Endothelial cell of umbilical vein (primary cell): ENCODE measurements at regions not wholly inside any gene's neighbourhood (a gene's known extent, or its start where the extent isn't known, plus 50 kb on each side); places are given as distances from the start of the nearest gene placed in this dataset.

Source experiments
- BruUV-seq: library from RNA; stranded (reverse); fragments of 400-500 nt; replicated peaks from 2 replicates; lab custom pipeline; 2021; lab: Mats Ljungman, UMichigan
- CTCF ChIA-PET: fragments of 300-600, 350-600 bp; sonication (Branson Sonifier 250); formaldehyde crosslinking; loops from one replicate; lab custom pipeline; 2021; ENCODE audit warnings: antibody characterized with exemption, inconsistent platforms; lab: Charles Lee
- POLR2A ChIA-PET: fragments of 300-600, 350-600 bp; sonication (Branson Sonifier 250); formaldehyde crosslinking; loops from one replicate; lab custom pipeline; 2021; ENCODE audit warnings: antibody characterized with exemption, inconsistent platforms; lab: Charles Lee
- DNase-seq: peaks from one replicate; pipeline ENCODE4 v3.0.0-alpha.2; 2011; ENCODE audit warnings: low read depth, low spot score
- FAIRE-seq: peaks from 2 replicates; lab custom pipeline; 2011; peaks lifted over from hg19 to GRCh38; lab: Jason Lieb, UNC
- H2AFZ ChIP-seq: 2 replicates; pipeline ENCODE4 v1.6.0; 2012; ENCODE audit warnings: low read depth, low read length, control low read depth, inconsistent platforms
- H3K27ac ChIP-seq: 2 replicates; pipeline ENCODE4 v1.5.1; 2011; ENCODE audit warnings: low read depth, mild to moderate bottlenecking, control low read depth, low read length, moderate library complexity; ENCODE audit not compliant: insufficient read depth
- H3K27me3 ChIP-seq, 2 experiments: 2 replicates each; pipeline versions ENCODE4 v1.6.0 to v1.6.1; 2011; ENCODE audit warnings: low read length in 2 of 2, mixed read lengths in 1 of 2; ENCODE audit not compliant: control insufficient read depth in 2 of 2, insufficient read depth in 2 of 2
- H3K36me3 ChIP-seq, 2 experiments: 2 replicates in 1 of 2; 3 replicates in 1 of 2; pipeline ENCODE4 v1.5.1; 2011; ENCODE audit warnings: low read length in 2 of 2, mild to moderate bottlenecking in 1 of 2, moderate library complexity in 1 of 2; ENCODE audit not compliant: control insufficient read depth in 2 of 2, insufficient read depth in 2 of 2; ENCODE audit errors: extremely low read depth in 1 of 2
- H3K4me1 ChIP-seq: 3 replicates; pipeline ENCODE4 v1.5.1; 2011; ENCODE audit warnings: mild to moderate bottlenecking, low read length; ENCODE audit not compliant: control insufficient read depth, insufficient read depth; ENCODE audit errors: extremely low read depth
- H3K4me2 ChIP-seq: 2 replicates; pipeline ENCODE4 v1.6.1; 2011; ENCODE audit warnings: low read length, control low read depth, mixed read lengths; ENCODE audit not compliant: insufficient read depth
- H3K4me3 ChIP-seq, 3 experiments: fragments of 200-600 bp in 1 of 3; sonication (generic), shearing (Covaris generic) in 1 of 3; replicated peaks in 1 of 3; 2 replicates each; pipeline ENCODE4 v1.5.1; 2011 to 2016; ENCODE audit warnings: control low read depth in 3 of 3, low read length in 3 of 3, mild to moderate bottlenecking in 2 of 3, inconsistent platforms in 1 of 3, low read depth in 1 of 3, moderate library complexity in 1 of 3; ENCODE audit not compliant: insufficient read depth in 1 of 3
- H3K79me2 ChIP-seq: 2 replicates; pipeline ENCODE4 v1.6.0; 2012; ENCODE audit warnings: low read length, inconsistent platforms; ENCODE audit not compliant: control insufficient read depth, insufficient read depth
- H3K9ac ChIP-seq: replicated peaks from 2 replicates; pipeline ENCODE3; 2011; ENCODE audit warnings: low read length, control low read depth; ENCODE audit not compliant: insufficient read depth; ENCODE audit errors: extremely low read depth
- H3K9me1 ChIP-seq: replicated peaks from 3 replicates; pipeline ENCODE4 v1.6.0; 2011; ENCODE audit warnings: mild to moderate bottlenecking, low read length; ENCODE audit not compliant: control insufficient read depth, insufficient read depth; ENCODE audit errors: extremely low read depth
- H3K9me3 ChIP-seq: replicated peaks from 2 replicates; pipeline ENCODE4 v1.5.1; 2012; ENCODE audit warnings: low read length, inconsistent platforms; ENCODE audit not compliant: control insufficient read depth, insufficient read depth
- H4K20me1 ChIP-seq: replicated peaks from 2 replicates; pipeline ENCODE3; 2011; ENCODE audit warnings: mild to moderate bottlenecking, low read length; ENCODE audit not compliant: control insufficient read depth, insufficient read depth; ENCODE audit errors: extremely low read depth
- CTCF ChIP-seq, 2 donors: IDR thresholded peaks; 1 replicate in 1 of 2; 2 replicates in 1 of 2; pipeline ENCODE4 v1.5.1; 2011; ENCODE audit warnings: low read length in 2 of 2, mild to moderate bottlenecking in 2 of 2, moderate library complexity in 2 of 2, control low read depth in 1 of 2, inconsistent platforms in 1 of 2, low read depth in 1 of 2; ENCODE audit not compliant: insufficient read depth in 1 of 2; ENCODE audit errors: extremely low read depth in 1 of 2
- EZH2 ChIP-seq: IDR thresholded peaks from 2 replicates; pipeline ENCODE4 v1.6.1; 2012; ENCODE audit warnings: borderline replicate concordance, low read depth, mild to moderate bottlenecking, moderate library complexity, low read length, inconsistent platforms; ENCODE audit not compliant: severe bottlenecking
- FOS ChIP-seq: IDR thresholded peaks from 2 replicates; pipeline ENCODE4 v1.6.1; 2011; ENCODE audit warnings: mild to moderate bottlenecking, low read length, moderate library complexity, borderline replicate concordance; ENCODE audit not compliant: insufficient read depth
- GATA2 ChIP-seq: IDR thresholded peaks from 2 replicates; pipeline ENCODE4 v1.7.0; 2011; ENCODE audit warnings: low read depth, mild to moderate bottlenecking, moderate library complexity, mixed read lengths, low read length; ENCODE audit not compliant: insufficient read length, insufficient read depth
- JUN ChIP-seq: IDR thresholded peaks from 2 replicates; pipeline ENCODE4 v1.6.1; 2011; ENCODE audit warnings: borderline replicate concordance, low read depth; ENCODE audit not compliant: insufficient read length, insufficient read depth
- MAX ChIP-seq: IDR thresholded peaks from 2 replicates; pipeline ENCODE4 v1.6.1; 2011; ENCODE audit not compliant: insufficient read depth, insufficient read length
- MYC ChIP-seq: IDR thresholded peaks from one replicate; pipeline ENCODE4 v1.6.1; 2011; ENCODE audit warnings: mild to moderate bottlenecking, low read depth, low read length
- POLR2A ChIP-seq: IDR thresholded peaks from 2 replicates; pipeline ENCODE4 v1.6.1; 2012; ENCODE audit warnings: low read depth, mild to moderate bottlenecking, control low read depth, low read length
- POLR2AphosphoS5 ChIP-seq: IDR thresholded peaks from 2 replicates; pipeline ENCODE4 v1.6.1; 2012; ENCODE audit warnings: low read depth, mild to moderate bottlenecking, control low read depth, low read length, moderate library complexity; ENCODE audit not compliant: insufficient read depth
- dilution Hi-C: fragments of 300-500 bp; cut with MboI; formaldehyde crosslinking; loops from one replicate; pipeline ENCODE4 v1.15.0; 2019; ENCODE audit warnings: low sequenced_read_pairs; ENCODE audit not compliant: extremely low pct_ligation_motif_present
- intact Hi-C: fragments of 100-400 bp; cut with micrococcal nuclease; formaldehyde crosslinking; loops from one replicate; pipeline ENCODE4 v1.10.0; 2022

DNA sequence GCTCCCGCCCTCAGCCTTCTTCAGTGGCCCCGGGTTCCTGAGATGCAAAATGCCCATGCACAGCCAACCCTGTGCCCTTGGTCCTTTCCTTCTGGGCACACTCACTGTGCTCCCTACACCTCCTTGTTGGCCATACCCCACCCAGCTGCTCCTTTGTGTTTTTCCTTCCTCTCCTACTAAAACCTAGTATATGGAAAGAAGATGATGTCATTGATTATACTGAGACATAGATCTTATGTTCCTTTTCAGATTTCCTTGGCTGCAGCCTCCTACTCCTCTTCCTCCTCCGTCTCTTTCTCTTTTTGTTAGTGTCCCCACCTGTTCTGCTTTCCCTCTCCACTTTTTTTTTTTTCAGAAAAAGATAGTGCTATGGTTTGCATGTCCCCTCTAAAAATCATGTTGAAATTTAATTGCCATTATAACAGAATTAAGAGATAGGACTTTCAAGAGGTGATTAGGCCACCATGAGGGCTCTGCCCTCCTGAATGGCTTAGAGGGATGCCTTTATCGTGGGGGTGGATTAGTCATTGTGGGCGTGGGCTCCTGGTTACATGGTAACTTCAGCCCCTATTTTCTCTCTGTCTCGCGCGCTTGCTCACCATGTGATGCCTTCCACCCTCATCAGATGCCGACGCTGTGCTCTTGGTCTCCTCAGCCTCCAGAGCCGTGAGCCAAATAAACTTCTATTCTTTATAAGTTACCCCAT, 254.9 kb upstream of the GATB start:
- H3K4me1 ChIP-seq, result no peaks in the 10 kb centered on the region
- no peak overlapping the region for H3K9ac ChIP-seq
- ChIA-PET CTCF (interaction anchor here (1.3 kb wide), 1 partner anchor 30 kb away, joined by 3 read pairs; no protein-coding TSS in a partner anchor), POLR2A (no interaction called here)
- H3K4me3 ChIP-seq, result no peak overlapping the region
- TF ChIP-seq CTCF (IDR thresholded peaks at IDR 0.05; ENCODE audit: extremely low read depth in 1 of 2, insufficient read depth in 1 of 2, low read depth in 1 of 2, low read length in 2 of 2) (no peak), POLR2AphosphoS5 (no peak), MAX (no peak), MYC (no peak), POLR2A (no peak), JUN (no peak), EZH2 (no peak), GATA2 (no peak), FOS (no peak)
- DNase-seq, result no peak
- H3K79me2 ChIP-seq, result no peaks in the 10 kb centered on the region
- no peaks in the 10 kb centered on the region for H4K20me1 ChIP-seq
- no peaks in the 10 kb centered on the region for H3K36me3 ChIP-seq
- no peak overlapping the region for H3K27ac ChIP-seq
- no TSS peak for BruUV-seq
- H3K9me1 ChIP-seq, result no peaks in the 10 kb centered on the region
- no peak overlapping the region for H2AFZ ChIP-seq
- dilution Hi-C loops (no loop called here), intact Hi-C loops (no loop called here)
- H3K4me2 ChIP-seq, result no peak overlapping the region
- H3K9me3 ChIP-seq, result no peaks in the 10 kb centered on the region
- H3K27me3 ChIP-seq, result peaks cover 0 to under 1% of the 10 kb centered on the region in 2 experiments
- no peak for FAIRE-seq
